ENCODE measurements at regions not wholly inside any gene's neighbourhood (a gene's known extent, or its start where the extent isn't known, plus 50 kb on each side); places are given as distances from the start of the nearest gene placed in this dataset.

DNA sequence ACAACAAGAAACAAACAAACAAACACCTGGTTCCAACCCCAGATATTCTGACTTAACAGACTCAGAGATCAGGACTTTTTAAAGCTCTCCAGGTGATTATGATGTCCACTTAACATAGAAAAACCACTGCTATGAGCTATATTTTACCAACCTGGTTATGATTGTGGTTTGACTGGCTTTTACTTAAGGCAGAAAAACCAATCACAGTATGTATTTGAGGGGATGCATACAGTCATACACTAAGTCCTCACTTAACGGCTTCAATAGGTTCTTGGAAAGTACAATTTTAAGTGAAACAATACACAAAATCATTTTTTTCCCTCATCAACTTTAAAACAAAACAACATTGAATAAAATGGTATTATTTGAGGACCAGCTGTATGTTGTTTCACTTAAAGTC is 393.6 kb downstream of the ZEB2 start:
- H3K36me3 ChIP-seq (replicated peaks in 1 of 2; ENCODE audit: control insufficient read depth in 1 of 2, insufficient read depth in 2 of 2, low read length in 2 of 2) = no peaks in the 10 kb centered on the region
- WGBS (ENCODE audit: insufficient coverage) = no CpG with 5 or more reads among the region's 1 CpG
- Mint-ChIP-seq H3K36me3 (peaks cover 0 to 2% of the 10 kb centered on the region in 2 donors), H3K27ac (no peak overlapping the region), H3K9me3 (peaks cover 0 to 2% (median 0%) of the 10 kb centered on the region in 7 donors), H3K4me1 (no peaks in the 10 kb centered on the region), H3K27me3 (ENCODE audit: low read depth in 3 of 3) (no peaks in the 10 kb centered on the region), H3K4me3 (no peak overlapping the region)
- H4K20me1 ChIP-seq (ENCODE audit: insufficient read depth, low read length) = no peaks in the 10 kb centered on the region
- no peak overlapping the region for H3K27ac ChIP-seq (ENCODE audit: low read depth in 1 of 2, low read length in 2 of 2)
- no peaks in the 10 kb centered on the region for H3K9me3 ChIP-seq (replicated peaks in 1 of 2; ENCODE audit: control insufficient read depth in 1 of 2, insufficient read depth in 1 of 2, low read length in 2 of 2)
- H3K79me2 ChIP-seq (ENCODE audit: insufficient read depth, low read length) = no peaks in the 10 kb centered on the region
- H2AFZ ChIP-seq (ENCODE audit: insufficient read depth, low read depth, low read length, poor library complexity, severe bottlenecking) = no peak overlapping the region
- no peaks in the 10 kb centered on the region for H3K4me1 ChIP-seq (ENCODE audit: control insufficient read depth in 1 of 2, insufficient read depth in 2 of 2, low read length in 2 of 2)
- H3K4me2 ChIP-seq (replicated peaks; ENCODE audit: extremely low read depth, low read length, poor library complexity, severe bottlenecking) = no peak overlapping the region
- no peak overlapping the region for H3K9ac ChIP-seq (ENCODE audit: insufficient read depth, low read length, poor library complexity, severe bottlenecking)
- TF ChIP-seq, protein P1, sequence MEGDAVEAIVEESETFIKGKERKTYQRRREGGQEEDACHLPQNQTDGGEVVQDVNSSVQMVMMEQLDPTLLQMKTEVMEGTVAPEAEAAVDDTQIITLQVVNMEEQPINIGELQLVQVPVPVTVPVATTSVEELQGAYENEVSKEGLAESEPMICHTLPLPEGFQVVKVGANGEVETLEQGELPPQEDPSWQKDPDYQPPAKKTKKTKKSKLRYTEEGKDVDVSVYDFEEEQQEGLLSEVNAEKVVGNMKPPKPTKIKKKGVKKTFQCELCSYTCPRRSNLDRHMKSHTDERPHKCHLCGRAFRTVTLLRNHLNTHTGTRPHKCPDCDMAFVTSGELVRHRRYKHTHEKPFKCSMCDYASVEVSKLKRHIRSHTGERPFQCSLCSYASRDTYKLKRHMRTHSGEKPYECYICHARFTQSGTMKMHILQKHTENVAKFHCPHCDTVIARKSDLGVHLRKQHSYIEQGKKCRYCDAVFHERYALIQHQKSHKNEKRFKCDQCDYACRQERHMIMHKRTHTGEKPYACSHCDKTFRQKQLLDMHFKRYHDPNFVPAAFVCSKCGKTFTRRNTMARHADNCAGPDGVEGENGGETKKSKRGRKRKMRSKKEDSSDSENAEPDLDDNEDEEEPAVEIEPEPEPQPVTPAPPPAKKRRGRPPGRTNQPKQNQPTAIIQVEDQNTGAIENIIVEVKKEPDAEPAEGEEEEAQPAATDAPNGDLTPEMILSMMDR (IDR thresholded peaks at IDR 0.05) = no peak
- no peak for DNase-seq
- intact Hi-C loops (cut with micrococcal nuclease) = no loop called here
- no peak overlapping the region for H3K4me3 ChIP-seq (replicated peaks in 1 of 3; ENCODE audit: low read depth in 2 of 3, low read length in 3 of 3)
- no peaks in the 10 kb centered on the region for H3K27me3 ChIP-seq (ENCODE audit: control insufficient read depth in 2 of 2, insufficient read depth in 2 of 2, low read length in 2 of 2)

DNA sequence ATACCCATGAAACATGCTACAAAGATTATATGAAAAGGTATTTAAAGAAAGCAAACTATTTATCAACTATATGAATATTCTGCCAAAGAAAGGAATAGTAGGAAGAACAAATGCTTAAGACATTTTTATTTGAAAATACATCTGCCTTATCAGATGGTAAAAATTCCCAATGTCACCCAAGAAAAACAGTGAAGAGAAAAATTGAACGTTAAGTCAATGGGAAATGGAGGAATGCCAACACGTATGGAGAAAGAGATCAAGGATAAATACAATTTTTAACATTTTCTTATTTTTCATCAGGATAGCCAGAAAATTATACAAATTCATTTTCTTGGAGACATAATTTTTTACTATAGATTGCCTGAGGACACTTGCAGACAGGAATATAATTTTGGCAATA is 394.2 kb downstream of the ZEB2 start:
- Histone ChIP-seq H3K4me3 (replicated peaks in 1 of 3; ENCODE audit: low read depth in 2 of 3, low read length in 3 of 3) (no peak overlapping the region), H3K27me3 (ENCODE audit: control insufficient read depth in 2 of 2, insufficient read depth in 2 of 2, low read length in 2 of 2) (no peaks in the 10 kb centered on the region), H3K9ac (ENCODE audit: insufficient read depth, low read length, poor library complexity, severe bottlenecking) (no peak overlapping the region), H3K27ac (ENCODE audit: low read depth in 1 of 2, low read length in 2 of 2) (no peak overlapping the region), H4K20me1 (ENCODE audit: insufficient read depth, low read length) (no peaks in the 10 kb centered on the region), H3K4me1 (ENCODE audit: control insufficient read depth in 1 of 2, insufficient read depth in 2 of 2, low read length in 2 of 2) (no peaks in the 10 kb centered on the region), H3K79me2 (ENCODE audit: insufficient read depth, low read length) (no peaks in the 10 kb centered on the region), H2AFZ (ENCODE audit: insufficient read depth, low read depth, low read length, poor library complexity, severe bottlenecking) (no peak overlapping the region), H3K9me3 (replicated peaks in 1 of 2; ENCODE audit: control insufficient read depth in 1 of 2, insufficient read depth in 1 of 2, low read length in 2 of 2) (no peaks in the 10 kb centered on the region), H3K36me3 (replicated peaks in 1 of 2; ENCODE audit: control insufficient read depth in 1 of 2, insufficient read depth in 2 of 2, low read length in 2 of 2) (no peaks in the 10 kb centered on the region), H3K4me2 (replicated peaks; ENCODE audit: extremely low read depth, low read length, poor library complexity, severe bottlenecking) (no peak overlapping the region)
- H3K27me3 Mint-ChIP-seq (ENCODE audit: low read depth in 3 of 3) = no peaks in the 10 kb centered on the region
- H3K4me3 Mint-ChIP-seq = no peak overlapping the region
- no peak for DNase-seq
- H3K4me1 Mint-ChIP-seq = no peaks in the 10 kb centered on the region
- H3K9me3 Mint-ChIP-seq = peaks cover 0 to 3% (median 0%) of the 10 kb centered on the region in 7 donors
- TF ChIP-seq, protein P1 (IDR thresholded peaks at IDR 0.05) = no peak
- intact Hi-C loops (cut with micrococcal nuclease) = no loop called here
- H3K36me3 Mint-ChIP-seq = peaks cover 0 to 2% of the 10 kb centered on the region in 2 donors
- no CpG with 5 or more reads among the region's 2 CpGs for WGBS (ENCODE audit: insufficient coverage)
- H3K27ac Mint-ChIP-seq = no peak overlapping the region

All from CD14-positive monocyte (primary cell).